Activated CD4-positive, alpha-beta T cell treated with anti-CD3 and anti-CD28 coated beads, Interleukin-2, amount 50 U/mL, for 16 hours (primary cell): ENCODE measurements at regions not wholly inside any gene's neighbourhood (a gene's known extent, or its start where the extent isn't known, plus 50 kb on each side); places are given as distances from the start of the nearest gene placed in this dataset.
"Not testable (repeated sequence)": the region's sequence is repeated elsewhere in the genome, so short reads cannot be mapped to it uniquely, and the experiment has no call there.

Source experiments
- DNase-seq: peaks from one replicate; pipeline ENCODE4 v3.0.0-alpha.2; 2020

- no peak for DNase-seq
Observed at GRCh38 chr2:231644426-231644825, 51.8 kb downstream of the TEX44 start.

GRCh38 chr2:231646476-231646875, 53.8 kb downstream of the TEX44 start:
- no peak for DNase-seq

GRCh38 chr2:231648579-231649174, 56.0 kb downstream of the TEX44 start:
- DNase-seq, result peak; percentile 52

- DNase-seq, result not testable (repeated sequence)
Observed at GRCh38 chr2:231651561-231651960, 56.8 kb upstream of the PTMA start.

- DNase-seq, result no peak
Observed at GRCh38 chr2:231655488-231655887, 52.8 kb upstream of the PTMA start.

- DNase-seq, result no peak
Observed at GRCh38 chr2:231655894-231656293, 52.4 kb upstream of the PTMA start.
